ENCODE measurements at regions not wholly inside any gene's neighbourhood (a gene's known extent, or its start where the extent isn't known, plus 50 kb on each side); places are given as distances from the start of the nearest gene placed in this dataset.

GRCh38 chr10:35937546-35937945, 295.4 kb upstream of the FZD8 start:
- TF ChIP-seq CTCF (conservative IDR thresholded peaks at IDR 0.05) (no peak), ZFX (IDR thresholded peaks at IDR 0.05) (no peak)

All from C4-2B (cell line).